Naive thymus-derived CD4-positive, alpha-beta T cell (primary cell): ENCODE measurements at regions not wholly inside any gene's neighbourhood (a gene's known extent, or its start where the extent isn't known, plus 50 kb on each side); places are given as distances from the start of the nearest gene placed in this dataset.
"Not testable (repeated sequence)": the region's sequence is repeated elsewhere in the genome, so short reads cannot be mapped to it uniquely, and the experiment has no call there.

Experiments used
- ATAC-seq: fragments of 150-1000 bp; cut with Tn5 transposase; 2 replicates; pipeline ENCODE4 v1.10.0; 2021; ENCODE audit warnings: mild to moderate bottlenecking, moderate library complexity
- CTCF ChIA-PET: fragments of 350-600 bp; sonication (Branson Sonifier 250); formaldehyde crosslinking; loops from one replicate; lab custom pipeline; 2021; ENCODE audit warnings: antibody characterized with exemption; lab: Charles Lee
- POLR2A ChIA-PET: fragments of 350-600 bp; sonication (Branson Sonifier 250); formaldehyde crosslinking; loops from one replicate; lab custom pipeline; 2021; ENCODE audit warnings: antibody characterized with exemption, inconsistent platforms; lab: Charles Lee
- DNase-seq, 9 donors: peaks; one replicate each; pipeline versions ENCODE4 v3.0.0 to v3.0.0-alpha.2; 2020 to 2022; ENCODE audit warnings: mixed read lengths in 1 of 9
- H3K27ac ChIP-seq: one replicate; pipeline ENCODE4 v1.7.0; 2013; ENCODE audit warnings: mild to moderate bottlenecking, low read depth, low read length, moderate library complexity
- H3K27me3 ChIP-seq, 2 donors: one replicate each; pipeline ENCODE4 v1.7.0; 2013; ENCODE audit warnings: low read length in 2 of 2, mild to moderate bottlenecking in 2 of 2, moderate library complexity in 2 of 2; ENCODE audit not compliant: control insufficient read depth in 2 of 2, insufficient read depth in 2 of 2
- H3K36me3 ChIP-seq, 3 experiments: 1 replicate in 2 of 3; 2 replicates in 1 of 3; pipeline ENCODE4 v1.7.0; 2013; ENCODE audit warnings: low read length in 3 of 3, mild to moderate bottlenecking in 3 of 3, moderate library complexity in 1 of 3; ENCODE audit not compliant: insufficient read depth in 3 of 3, control insufficient read depth in 2 of 3
- H3K4me1 ChIP-seq, 2 donors: one replicate each; pipeline ENCODE4 v1.7.0; 2013; ENCODE audit warnings: low read length in 2 of 2, mild to moderate bottlenecking in 2 of 2, moderate library complexity in 1 of 2; ENCODE audit not compliant: control insufficient read depth in 2 of 2, insufficient read depth in 2 of 2
- H3K4me3 ChIP-seq: 2 replicates; pipeline ENCODE4 v1.7.0; 2013; ENCODE audit warnings: mild to moderate bottlenecking, low read length
- H3K9me3 ChIP-seq, 3 experiments: 1 replicate in 2 of 3; 2 replicates in 1 of 3; pipeline ENCODE4 v1.7.0; 2013; ENCODE audit warnings: low read length in 3 of 3; ENCODE audit not compliant: control insufficient read depth in 2 of 3
- H3K27ac Mint-ChIP-seq, 9 donors: one replicate each; pipeline ENCODE4 v1.8.0; 2020 to 2022; ENCODE audit warnings: mixed read lengths in 9 of 9, mild to moderate bottlenecking in 8 of 9, moderate library complexity in 5 of 9, inconsistent platforms in 2 of 9
- H3K27me3 Mint-ChIP-seq, 5 donors: one replicate each; pipeline ENCODE4 v1.8.0; 2021 to 2022; ENCODE audit warnings: mixed read lengths in 5 of 5, mild to moderate bottlenecking in 1 of 5
- H3K36me3 Mint-ChIP-seq, 5 donors: one replicate each; pipeline ENCODE4 v1.8.0; 2020 to 2022; ENCODE audit warnings: mixed read lengths in 5 of 5, mild to moderate bottlenecking in 3 of 5, inconsistent platforms in 1 of 5
- H3K4me1 Mint-ChIP-seq, 7 donors: one replicate each; pipeline ENCODE4 v1.8.0; 2020 to 2022; ENCODE audit warnings: mixed read lengths in 7 of 7, mild to moderate bottlenecking in 3 of 7, inconsistent platforms in 1 of 7
- H3K4me3 Mint-ChIP-seq, 10 donors: one replicate each; pipeline ENCODE4 v1.8.0; 2020 to 2022; ENCODE audit warnings: mild to moderate bottlenecking in 10 of 10, mixed read lengths in 10 of 10, moderate library complexity in 6 of 10, inconsistent platforms in 2 of 10
- H3K9me3 Mint-ChIP-seq, 11 donors: one replicate each; pipeline ENCODE4 v1.8.0; 2020 to 2022; ENCODE audit warnings: mixed read lengths in 11 of 11, mild to moderate bottlenecking in 4 of 11, inconsistent platforms in 1 of 11, moderate library complexity in 1 of 11
- intact Hi-C, 2 donors: fragments of 100-400 bp; cut with micrococcal nuclease; formaldehyde crosslinking; loops; one replicate each; pipeline ENCODE4 v1.15.1; 2023

DNA sequence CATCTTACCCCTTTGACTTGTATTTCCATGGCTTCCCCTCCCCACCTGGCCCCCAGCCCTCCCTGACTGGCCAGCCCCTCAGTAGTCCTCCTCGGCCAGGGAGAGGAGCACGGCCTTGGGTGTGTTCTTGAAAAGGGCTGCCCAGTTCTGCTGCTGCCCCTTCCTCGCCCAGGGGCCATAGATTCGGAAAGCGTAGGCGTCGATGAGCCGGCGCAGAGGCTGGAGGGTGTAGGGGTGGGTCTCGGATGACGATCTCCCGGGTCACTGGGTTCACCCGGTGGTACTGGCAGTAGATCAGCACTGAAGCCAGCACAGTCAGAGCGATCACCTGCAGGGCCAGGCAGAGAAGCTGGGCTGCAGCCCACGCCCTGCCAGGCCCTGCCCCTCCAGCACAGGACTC, 71.7 kb downstream of the ZNF479 start:
- not testable (repeated sequence) for H3K27ac Mint-ChIP-seq, ATAC-seq

DNA sequence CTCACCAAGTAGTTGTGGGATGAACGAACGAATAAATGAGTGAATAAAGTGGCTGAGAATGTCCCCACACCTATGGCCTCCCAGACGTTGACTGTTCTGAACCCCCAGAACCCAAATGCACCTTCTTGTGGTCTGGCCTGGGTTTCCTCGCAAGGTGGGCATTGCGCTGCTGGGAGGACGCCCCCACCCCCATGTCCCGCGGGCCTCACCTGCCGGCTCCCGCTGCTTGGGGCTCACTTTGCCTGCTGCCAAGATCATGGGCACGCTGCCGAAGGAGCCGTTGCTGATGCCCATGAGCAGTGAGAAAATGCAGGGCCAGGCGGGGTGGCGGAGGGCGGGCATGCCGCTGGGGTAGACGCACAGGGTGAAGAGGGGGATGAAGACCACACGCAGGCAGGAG, 115.9 kb downstream of the ZNF479 start:
- H3K27me3 ChIP-seq, ATAC-seq, H3K27me3 Mint-ChIP-seq, H3K9me3 Mint-ChIP-seq, H3K9me3 ChIP-seq, DNase-seq, H3K36me3 Mint-ChIP-seq, H3K27ac ChIP-seq, CTCF ChIA-PET, POLR2A ChIA-PET, H3K4me3 ChIP-seq, H3K36me3 ChIP-seq, intact Hi-C loops, H3K27ac Mint-ChIP-seq, H3K4me3 Mint-ChIP-seq, H3K4me1 ChIP-seq, H3K4me1 Mint-ChIP-seq: not testable (repeated sequence)

More for the DNA sequence above, 71.7 kb downstream of the ZNF479 start:
- H3K27me3 Mint-ChIP-seq, DNase-seq, H3K27ac ChIP-seq, H3K4me1 Mint-ChIP-seq, H3K36me3 Mint-ChIP-seq, POLR2A ChIA-PET, H3K4me1 ChIP-seq, H3K27me3 ChIP-seq, CTCF ChIA-PET, intact Hi-C loops, H3K9me3 ChIP-seq, H3K4me3 Mint-ChIP-seq, H3K4me3 ChIP-seq, H3K36me3 ChIP-seq: not testable (repeated sequence)
- peaks cover 0 to 13% (median 4%) of the 10 kb centered on the region in 11 donors for H3K9me3 Mint-ChIP-seq

DNA sequence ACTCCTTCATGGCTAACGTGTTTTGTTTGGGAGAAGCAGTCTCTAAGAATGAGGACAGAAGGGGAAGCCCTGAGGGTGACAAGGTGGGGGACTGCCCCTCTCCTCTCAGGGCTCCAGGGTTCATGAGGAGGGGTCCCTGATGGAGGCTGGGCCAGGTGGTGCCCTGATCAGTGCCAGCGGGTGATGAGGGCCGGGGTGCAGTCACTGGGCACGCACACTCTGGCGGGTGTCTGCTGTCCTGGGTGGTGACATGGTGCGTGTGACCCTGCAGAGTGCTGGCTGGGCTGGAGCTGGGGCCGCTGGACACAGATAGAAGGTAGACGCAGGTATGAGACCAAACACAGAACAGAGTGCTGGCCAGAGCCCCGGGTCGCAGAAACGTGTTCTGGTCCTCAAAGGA, 118.5 kb downstream of the ZNF479 start:
- intact Hi-C loops, H3K27me3 ChIP-seq, H3K4me1 Mint-ChIP-seq, H3K4me1 ChIP-seq, H3K36me3 Mint-ChIP-seq, CTCF ChIA-PET, H3K9me3 ChIP-seq, H3K4me3 Mint-ChIP-seq, DNase-seq, POLR2A ChIA-PET, H3K27ac Mint-ChIP-seq, H3K36me3 ChIP-seq, H3K27me3 Mint-ChIP-seq, H3K4me3 ChIP-seq, H3K27ac ChIP-seq, H3K9me3 Mint-ChIP-seq: not testable (repeated sequence)
- ATAC-seq, result peak; percentile 23

DNA sequence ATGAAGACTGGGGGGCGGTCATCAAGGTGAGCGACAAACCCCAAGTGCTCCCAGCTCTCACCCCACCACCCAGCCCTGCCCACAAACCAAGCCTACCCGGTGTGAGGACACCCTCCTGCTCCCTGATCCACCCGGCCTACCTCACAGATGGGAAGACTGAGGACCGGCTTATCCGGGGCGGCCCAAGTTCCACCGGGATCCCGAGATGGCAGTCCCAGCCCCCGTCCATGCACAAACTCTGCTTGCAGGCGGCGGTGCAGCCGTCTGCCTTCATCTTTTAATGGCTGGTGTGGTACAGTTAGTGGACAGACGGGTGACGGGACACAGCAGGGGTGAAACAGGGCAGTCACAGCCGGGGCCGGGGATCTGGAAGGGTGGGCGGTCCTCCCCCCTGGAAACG, 119.3 kb downstream of the ZNF479 start:
- H3K9me3 Mint-ChIP-seq, H3K36me3 ChIP-seq, intact Hi-C loops, POLR2A ChIA-PET, DNase-seq, H3K27me3 ChIP-seq, H3K4me3 Mint-ChIP-seq, H3K4me3 ChIP-seq, H3K27me3 Mint-ChIP-seq, H3K27ac ChIP-seq, H3K4me1 Mint-ChIP-seq, H3K4me1 ChIP-seq, H3K27ac Mint-ChIP-seq, ATAC-seq, CTCF ChIA-PET, H3K9me3 ChIP-seq, H3K36me3 Mint-ChIP-seq: not testable (repeated sequence)

DNA sequence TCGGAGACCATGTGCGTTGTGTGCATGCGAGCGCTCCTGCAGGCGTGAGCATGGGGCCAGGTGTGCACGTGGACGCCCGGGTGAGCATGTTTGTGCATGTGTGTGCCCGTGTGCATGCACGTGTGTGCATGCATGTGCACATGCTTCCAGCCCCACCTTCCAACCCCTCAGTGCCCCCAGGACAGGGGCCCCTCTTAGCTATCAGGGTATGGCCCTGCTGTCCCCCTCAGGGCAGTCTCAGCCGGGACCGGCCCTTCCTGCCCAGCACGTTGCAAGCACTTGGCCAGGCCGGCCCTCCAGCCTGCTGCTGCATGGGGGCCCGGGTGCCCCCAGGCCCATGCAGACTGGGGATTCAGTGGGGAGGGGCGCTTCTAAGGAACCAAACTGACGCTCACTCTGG, 123.0 kb downstream of the ZNF479 start:
- ATAC-seq, H3K9me3 ChIP-seq, H3K4me3 ChIP-seq, H3K36me3 Mint-ChIP-seq, DNase-seq, POLR2A ChIA-PET, intact Hi-C loops, H3K27ac ChIP-seq, H3K4me1 Mint-ChIP-seq, H3K4me1 ChIP-seq, H3K27me3 ChIP-seq, H3K4me3 Mint-ChIP-seq, H3K27me3 Mint-ChIP-seq, CTCF ChIA-PET, H3K9me3 Mint-ChIP-seq, H3K27ac Mint-ChIP-seq, H3K36me3 ChIP-seq: not testable (repeated sequence)

DNA sequence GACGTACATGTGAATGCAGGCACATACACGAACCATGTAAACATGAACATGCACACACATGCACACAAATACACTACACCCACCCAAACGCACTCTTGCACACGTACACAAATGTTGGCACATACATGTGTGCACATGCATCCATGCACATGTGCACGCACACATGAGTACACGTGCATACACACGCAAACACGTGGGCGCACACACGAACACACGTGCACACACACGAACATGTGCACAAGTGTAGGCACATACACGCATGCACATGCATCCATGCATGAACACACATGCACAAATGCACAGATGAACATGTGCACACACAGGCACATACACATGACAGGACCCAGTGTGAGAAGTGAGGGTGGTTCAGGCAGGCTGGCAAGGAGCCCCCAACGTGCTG, 126.3 kb downstream of the ZNF479 start:
- POLR2A ChIA-PET, result not testable (repeated sequence)

DNA sequence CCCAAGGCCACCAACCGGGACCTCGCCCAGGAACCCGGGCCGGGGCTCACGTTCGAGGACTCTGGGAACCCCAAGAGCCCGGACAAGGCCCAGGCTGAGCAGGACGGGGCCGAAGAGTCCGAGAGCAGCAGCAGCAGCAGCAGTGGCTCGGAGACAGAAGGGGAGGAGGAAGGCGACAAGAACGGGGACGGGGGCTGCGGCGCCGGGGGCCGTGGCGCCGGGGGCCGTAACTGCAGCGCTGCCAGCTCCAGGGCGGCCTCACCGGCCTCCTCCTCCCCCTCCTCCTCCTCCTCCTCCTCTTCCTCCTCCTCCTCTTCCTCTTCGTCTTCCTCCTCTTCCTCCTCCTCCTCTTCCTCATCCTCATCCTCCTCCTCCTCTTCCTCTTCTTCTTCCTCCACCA, 128.4 kb downstream of the ZNF479 start:
- H3K27me3 Mint-ChIP-seq, H3K4me1 Mint-ChIP-seq, H3K4me3 Mint-ChIP-seq, CTCF ChIA-PET, H3K9me3 Mint-ChIP-seq, H3K9me3 ChIP-seq, H3K4me1 ChIP-seq, H3K27me3 ChIP-seq, DNase-seq, H3K27ac ChIP-seq, H3K36me3 Mint-ChIP-seq, ATAC-seq, POLR2A ChIA-PET, H3K36me3 ChIP-seq, intact Hi-C loops, H3K4me3 ChIP-seq, H3K27ac Mint-ChIP-seq: not testable (repeated sequence)

More for the DNA sequence above, 126.3 kb downstream of the ZNF479 start:
- ATAC-seq, intact Hi-C loops, H3K36me3 ChIP-seq, H3K9me3 ChIP-seq, H3K27ac Mint-ChIP-seq, H3K27me3 ChIP-seq, CTCF ChIA-PET, H3K4me1 ChIP-seq, H3K4me3 ChIP-seq, H3K4me1 Mint-ChIP-seq, H3K4me3 Mint-ChIP-seq, DNase-seq, H3K36me3 Mint-ChIP-seq, H3K9me3 Mint-ChIP-seq, H3K27me3 Mint-ChIP-seq, H3K27ac ChIP-seq: not testable (repeated sequence)
